H9 (cell line): ENCODE measurements at regions not wholly inside any gene's neighbourhood (a gene's known extent, or its start where the extent isn't known, plus 50 kb on each side); places are given as distances from the start of the nearest gene placed in this dataset.

Experiments used
- DNase-seq: peaks from one replicate; pipeline ENCODE4 v3.0.0-alpha.2; 2017
- H2AFZ ChIP-seq: one replicate; pipeline ENCODE4 v1.6.1; 2013; ENCODE audit warnings: mild to moderate bottlenecking, low read length, control low read depth, moderate library complexity
- H2AK5ac ChIP-seq: 2 replicates; pipeline ENCODE4 v1.6.1; 2013; ENCODE audit warnings: low read length, control low read depth, mixed read lengths; ENCODE audit not compliant: insufficient read length
- H2BK120ac ChIP-seq: one replicate; pipeline ENCODE4 v1.6.1; 2013; ENCODE audit warnings: low read depth, mild to moderate bottlenecking, low read length, control low read depth, inconsistent platforms; ENCODE audit not compliant: poor library complexity, severe bottlenecking
- H2BK12ac ChIP-seq: 2 replicates; pipeline ENCODE4 v1.6.1; 2013; ENCODE audit warnings: low read length, control low read depth, mixed read lengths, low read depth; ENCODE audit not compliant: insufficient read length
- H2BK15ac ChIP-seq: 2 replicates; pipeline ENCODE4 v1.6.1; 2013; ENCODE audit warnings: low read depth, low read length, control low read depth
- H2BK20ac ChIP-seq: one replicate; pipeline ENCODE4 v1.6.1; 2013; ENCODE audit warnings: low read depth, mild to moderate bottlenecking, low read length, control low read depth, inconsistent platforms; ENCODE audit not compliant: poor library complexity, severe bottlenecking
- H2BK5ac ChIP-seq: 2 replicates; pipeline ENCODE4 v1.6.1; 2013; ENCODE audit warnings: low read length, control low read depth, mixed read lengths; ENCODE audit not compliant: insufficient read length
- H3K14ac ChIP-seq: 2 replicates; pipeline ENCODE4 v1.6.1; 2013; ENCODE audit warnings: low read length, control low read depth; ENCODE audit not compliant: insufficient read depth
- H3K18ac ChIP-seq: 2 replicates; pipeline ENCODE4 v1.6.1; 2013; ENCODE audit warnings: low read depth, mild to moderate bottlenecking, mixed read lengths, low read length, control low read depth; ENCODE audit not compliant: insufficient read length
- H3K23ac ChIP-seq: 2 replicates; pipeline ENCODE4 v1.6.1; 2013; ENCODE audit warnings: low read length, control low read depth, mixed read lengths, low read depth; ENCODE audit not compliant: insufficient read length
- H3K23me2 ChIP-seq: 2 replicates; pipeline ENCODE4 v1.6.1; 2013; ENCODE audit warnings: low read depth, mild to moderate bottlenecking, mixed read lengths, low read length, control low read depth; ENCODE audit not compliant: insufficient read length, poor library complexity, severe bottlenecking
- H3K27ac ChIP-seq: 2 replicates; pipeline ENCODE4 v1.5.1; 2013; ENCODE audit warnings: low read length, control low read depth, mixed read lengths, low read depth; ENCODE audit not compliant: insufficient read length
- H3K27me3 ChIP-seq: 2 replicates; pipeline ENCODE4 v1.6.1; 2013; ENCODE audit warnings: low read length, control low read depth, inconsistent platforms; ENCODE audit not compliant: insufficient read depth
- H3K4ac ChIP-seq: 2 replicates; pipeline ENCODE4 v1.6.1; 2013; ENCODE audit warnings: low read depth, mild to moderate bottlenecking, control low read depth, inconsistent platforms, low read length, moderate library complexity
- H3K4me1 ChIP-seq: 2 replicates; pipeline ENCODE4 v1.6.1; 2013; ENCODE audit warnings: low read length, control low read depth, inconsistent platforms; ENCODE audit not compliant: insufficient read depth
- H3K4me2 ChIP-seq: 2 replicates; pipeline ENCODE4 v1.6.1; 2013; ENCODE audit warnings: low read length, control low read depth, mixed read lengths; ENCODE audit not compliant: insufficient read length, insufficient read depth
- H3K56ac ChIP-seq: 2 replicates; pipeline ENCODE4 v1.6.1; 2013; ENCODE audit warnings: low read depth, mild to moderate bottlenecking, mixed read lengths, low read length, control low read depth; ENCODE audit not compliant: insufficient read length
- H3K79me1 ChIP-seq: 2 replicates; pipeline ENCODE4 v1.6.1; 2013; ENCODE audit warnings: low read depth, mild to moderate bottlenecking, moderate library complexity, low read length, control low read depth, inconsistent platforms; ENCODE audit not compliant: insufficient read depth, poor library complexity, severe bottlenecking
- H3K79me2 ChIP-seq: 2 replicates; pipeline ENCODE4 v1.6.1; 2013; ENCODE audit warnings: low read length, control low read depth, inconsistent platforms; ENCODE audit not compliant: insufficient read depth
- H3K9ac ChIP-seq: 2 replicates; pipeline ENCODE4 v1.6.1; 2013; ENCODE audit warnings: low read length, control low read depth, mixed read lengths; ENCODE audit not compliant: insufficient read length; ENCODE audit errors: extremely low read depth
- H3K9me3 ChIP-seq: one replicate; pipeline ENCODE4 v1.6.1; 2013; ENCODE audit warnings: low read depth, low read length, inconsistent platforms; ENCODE audit not compliant: control insufficient read depth
- H3T11ph ChIP-seq: one replicate; pipeline ENCODE4 v1.6.1; 2013; ENCODE audit warnings: mild to moderate bottlenecking, low read length, control low read depth, inconsistent platforms
- H4K20me1 ChIP-seq: one replicate; pipeline ENCODE4 v1.6.1; 2013; ENCODE audit not compliant: control insufficient read depth, insufficient read length, insufficient read depth
- H4K5ac ChIP-seq: 2 replicates; pipeline ENCODE4 v1.6.1; 2013; ENCODE audit warnings: low read depth, mild to moderate bottlenecking, mixed read lengths, low read length, control low read depth; ENCODE audit not compliant: insufficient read length
- H4K8ac ChIP-seq: replicated peaks from 2 replicates; pipeline ENCODE4 v1.6.1; 2013; ENCODE audit warnings: low read length, control low read depth, mixed read lengths, low read depth; ENCODE audit not compliant: insufficient read length
- H4K91ac ChIP-seq: 2 replicates; pipeline ENCODE4 v1.6.1; 2013; ENCODE audit warnings: low read depth, mild to moderate bottlenecking, moderate library complexity, mixed read lengths, low read length, control low read depth; ENCODE audit not compliant: insufficient read length
- H3K27ac Mint-ChIP-seq, 3 experiments: 2 replicates in 2 of 3; 3 replicates in 1 of 3; pipeline ENCODE4 v1.8.0; 2020 to 2021; ENCODE audit warnings: mixed read lengths in 3 of 3, mild to moderate bottlenecking in 1 of 3, moderate library complexity in 1 of 3
- H3K27me3 Mint-ChIP-seq: 2 replicates; pipeline ENCODE4 v1.8.0; 2021; ENCODE audit warnings: low read depth, mild to moderate bottlenecking, moderate library complexity, mixed read lengths
- H3K36me3 Mint-ChIP-seq, 3 experiments: 2 replicates in 2 of 3; 3 replicates in 1 of 3; pipeline ENCODE4 v1.8.0; 2020 to 2021; ENCODE audit warnings: low read depth in 3 of 3, mixed read lengths in 3 of 3; ENCODE audit not compliant: insufficient read depth in 1 of 3
- H3K4me1 Mint-ChIP-seq, 2 experiments: 2 replicates each; pipeline ENCODE4 v1.8.0; 2020; ENCODE audit warnings: mixed read lengths in 2 of 2
- H3K4me3 Mint-ChIP-seq, 2 experiments: 2 replicates in 1 of 2; 3 replicates in 1 of 2; pipeline ENCODE4 v1.8.0; 2020 to 2021; ENCODE audit warnings: mild to moderate bottlenecking in 2 of 2, mixed read lengths in 2 of 2, moderate library complexity in 1 of 2
- H3K9me3 Mint-ChIP-seq, 2 experiments: 2 replicates in 1 of 2; 3 replicates in 1 of 2; pipeline ENCODE4 v1.8.0; 2020; ENCODE audit warnings: mild to moderate bottlenecking in 2 of 2, mixed read lengths in 2 of 2, moderate library complexity in 1 of 2
- WGBS: extraction: QIAGEN DNeasy Blood & Tissue Kit; methylation state at CpG from one replicate; pipeline ENCODE4 v1.1.7; 2013; ENCODE audit warnings: missing lambda C conversion rate, low lambda C conversion rate, mixed read lengths; ENCODE audit not compliant: insufficient read length; ENCODE audit errors: extremely low coverage; 5-methylcytosine and 5-hydroxymethylcytosine counted together
- TF ChIP-seq, protein P1 (sequence below): fragments of 200-600 bp; sonication (generic); conservative IDR thresholded peaks from 3 replicates; pipeline ENCODE4 v1.8.0; 2021; ENCODE audit warnings: antibody characterized with exemption, mild to moderate bottlenecking

DNA sequence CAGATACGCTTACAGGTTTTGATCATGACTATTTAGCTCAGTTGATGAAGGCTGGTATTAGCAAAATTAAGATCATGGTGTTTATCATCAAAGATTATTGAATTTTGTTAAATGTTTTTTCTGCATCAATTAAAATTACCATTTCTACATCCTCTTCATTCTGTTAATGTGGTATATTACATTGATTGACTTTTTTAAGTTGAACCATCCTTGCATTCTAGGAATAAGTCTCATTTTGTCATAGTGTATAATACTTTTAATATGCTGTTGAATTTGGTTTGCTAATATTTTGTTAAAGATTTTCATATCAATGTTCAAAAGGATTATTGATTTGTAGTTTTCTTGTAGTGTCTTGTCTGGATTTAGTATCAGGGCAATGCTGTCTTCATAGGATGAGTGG lies 142.4 kb downstream of the LYPLAL1 start:
- no peak overlapping the region for H2AK5ac ChIP-seq
- no peak overlapping the region for H2BK20ac ChIP-seq
- Mint-ChIP-seq H3K27ac (no peak overlapping the region), H3K9me3 (no peaks in the 10 kb centered on the region; a peak in 1 of 5 replicates), H3K4me1 (no peaks in the 10 kb centered on the region), H3K27me3 (no peaks in the 10 kb centered on the region), H3K36me3 (no peaks in the 10 kb centered on the region), H3K4me3 (no peak overlapping the region)
- DNase-seq = no peak
- TF ChIP-seq, protein P1, sequence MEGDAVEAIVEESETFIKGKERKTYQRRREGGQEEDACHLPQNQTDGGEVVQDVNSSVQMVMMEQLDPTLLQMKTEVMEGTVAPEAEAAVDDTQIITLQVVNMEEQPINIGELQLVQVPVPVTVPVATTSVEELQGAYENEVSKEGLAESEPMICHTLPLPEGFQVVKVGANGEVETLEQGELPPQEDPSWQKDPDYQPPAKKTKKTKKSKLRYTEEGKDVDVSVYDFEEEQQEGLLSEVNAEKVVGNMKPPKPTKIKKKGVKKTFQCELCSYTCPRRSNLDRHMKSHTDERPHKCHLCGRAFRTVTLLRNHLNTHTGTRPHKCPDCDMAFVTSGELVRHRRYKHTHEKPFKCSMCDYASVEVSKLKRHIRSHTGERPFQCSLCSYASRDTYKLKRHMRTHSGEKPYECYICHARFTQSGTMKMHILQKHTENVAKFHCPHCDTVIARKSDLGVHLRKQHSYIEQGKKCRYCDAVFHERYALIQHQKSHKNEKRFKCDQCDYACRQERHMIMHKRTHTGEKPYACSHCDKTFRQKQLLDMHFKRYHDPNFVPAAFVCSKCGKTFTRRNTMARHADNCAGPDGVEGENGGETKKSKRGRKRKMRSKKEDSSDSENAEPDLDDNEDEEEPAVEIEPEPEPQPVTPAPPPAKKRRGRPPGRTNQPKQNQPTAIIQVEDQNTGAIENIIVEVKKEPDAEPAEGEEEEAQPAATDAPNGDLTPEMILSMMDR = no peak
- H3K4me1 ChIP-seq = no peaks in the 10 kb centered on the region
- H3K27ac ChIP-seq = no peak overlapping the region
- no peak overlapping the region for H2BK5ac ChIP-seq
- H4K20me1 ChIP-seq = no peaks in the 10 kb centered on the region
- H4K8ac ChIP-seq = no peak overlapping the region
- H3K4ac ChIP-seq = no peak overlapping the region
- H3K23me2 ChIP-seq = no peaks in the 10 kb centered on the region
- no peak overlapping the region for H3K18ac ChIP-seq
- H4K5ac ChIP-seq = no peak overlapping the region
- H3K9ac ChIP-seq = no peak overlapping the region
- no peak overlapping the region for H3K56ac ChIP-seq
- no peaks in the 10 kb centered on the region for H3K27me3 ChIP-seq
- WGBS = no CpG with 5 or more reads among the region's 1 CpG
- no peak overlapping the region for H2AFZ ChIP-seq
- H3K4me2 ChIP-seq = no peak overlapping the region
- no peaks in the 10 kb centered on the region for H3K79me1 ChIP-seq
- H2BK120ac ChIP-seq = no peak overlapping the region
- H2BK12ac ChIP-seq = no peak overlapping the region
- H3K14ac ChIP-seq = no peak overlapping the region
- no peak overlapping the region for H3T11ph ChIP-seq
- H2BK15ac ChIP-seq = no peak overlapping the region
- H3K9me3 ChIP-seq = no peaks in the 10 kb centered on the region
- H3K79me2 ChIP-seq = no peaks in the 10 kb centered on the region
- H4K91ac ChIP-seq = no peak overlapping the region
- no peak overlapping the region for H3K23ac ChIP-seq
